AG04450 (cell line): ENCODE measurements at regions not wholly inside any gene's neighbourhood (a gene's known extent, or its start where the extent isn't known, plus 50 kb on each side); places are given as distances from the start of the nearest gene placed in this dataset.

Experiments
- CTCF ChIA-PET: fragments of 300-600, 350-600 bp; formaldehyde crosslinking; extraction: SDS; loops from one replicate; lab custom pipeline; 2022; ENCODE audit warnings: antibody characterized with exemption, inconsistent platforms; lab: Charles Lee
- POLR2A ChIA-PET: fragments of 350-600 bp; formaldehyde crosslinking; extraction: SDS; loops from one replicate; lab custom pipeline; 2021; ENCODE audit warnings: antibody characterized with exemption, inconsistent platforms; lab: Yijun Ruan, JAX
- DNase-seq: peaks from one replicate; pipeline ENCODE4 v3.0.0-alpha.2; 2011; ENCODE audit warnings: low read depth, low spot score
- H3K27ac ChIP-seq: one replicate; pipeline ENCODE4 v1.5.1; 2012; ENCODE audit warnings: low read depth, low read length, control low read depth
- H3K27me3 ChIP-seq: one replicate; pipeline ENCODE4 v1.6.0; 2012; ENCODE audit warnings: low read length; ENCODE audit not compliant: control insufficient read depth, insufficient read depth
- H3K4me3 ChIP-seq: 2 replicates; pipeline ENCODE4 v1.5.1; 2011; ENCODE audit warnings: mild to moderate bottlenecking, low read depth, low read length, control low read depth
- H3K9me3 ChIP-seq: 2 replicates; pipeline ENCODE4 v1.5.1; 2012; ENCODE audit warnings: low read length; ENCODE audit not compliant: control insufficient read depth, insufficient read depth
- TF ChIP-seq, protein P1 (sequence below): IDR thresholded peaks from 2 replicates; pipeline ENCODE4 v1.5.1; 2011; ENCODE audit warnings: low read depth, low read length, control low read depth, inconsistent platforms

DNA sequence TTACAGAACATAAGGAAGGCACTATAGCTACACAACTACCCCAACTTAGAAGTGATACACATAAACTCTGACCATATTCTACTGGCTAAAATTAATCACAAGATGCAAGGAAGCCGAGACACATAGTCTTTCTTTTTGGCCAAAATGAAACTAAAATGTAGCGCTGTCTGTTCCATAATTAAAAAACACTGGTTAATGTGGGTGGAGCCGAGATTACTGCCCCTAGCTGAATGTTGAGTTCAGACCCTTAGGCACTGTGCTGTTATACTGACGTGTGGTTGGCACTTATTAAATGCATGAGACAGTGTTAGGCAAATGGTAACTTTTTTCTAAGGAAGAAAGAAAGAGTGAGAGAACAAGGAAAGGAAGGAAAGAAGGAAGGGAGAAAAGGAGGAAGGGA, 254.6 kb upstream of the RND3 start:
- TF ChIP-seq, protein P1, sequence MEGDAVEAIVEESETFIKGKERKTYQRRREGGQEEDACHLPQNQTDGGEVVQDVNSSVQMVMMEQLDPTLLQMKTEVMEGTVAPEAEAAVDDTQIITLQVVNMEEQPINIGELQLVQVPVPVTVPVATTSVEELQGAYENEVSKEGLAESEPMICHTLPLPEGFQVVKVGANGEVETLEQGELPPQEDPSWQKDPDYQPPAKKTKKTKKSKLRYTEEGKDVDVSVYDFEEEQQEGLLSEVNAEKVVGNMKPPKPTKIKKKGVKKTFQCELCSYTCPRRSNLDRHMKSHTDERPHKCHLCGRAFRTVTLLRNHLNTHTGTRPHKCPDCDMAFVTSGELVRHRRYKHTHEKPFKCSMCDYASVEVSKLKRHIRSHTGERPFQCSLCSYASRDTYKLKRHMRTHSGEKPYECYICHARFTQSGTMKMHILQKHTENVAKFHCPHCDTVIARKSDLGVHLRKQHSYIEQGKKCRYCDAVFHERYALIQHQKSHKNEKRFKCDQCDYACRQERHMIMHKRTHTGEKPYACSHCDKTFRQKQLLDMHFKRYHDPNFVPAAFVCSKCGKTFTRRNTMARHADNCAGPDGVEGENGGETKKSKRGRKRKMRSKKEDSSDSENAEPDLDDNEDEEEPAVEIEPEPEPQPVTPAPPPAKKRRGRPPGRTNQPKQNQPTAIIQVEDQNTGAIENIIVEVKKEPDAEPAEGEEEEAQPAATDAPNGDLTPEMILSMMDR, result no peak
- POLR2A ChIA-PET, result no interaction called here
- Histone ChIP-seq H3K27ac (no peak overlapping the region), H3K4me3 (no peak overlapping the region), H3K27me3 (no peaks in the 10 kb centered on the region), H3K9me3 (no peaks in the 10 kb centered on the region)
- no peak for DNase-seq
- CTCF ChIA-PET, result no interaction called here

DNA sequence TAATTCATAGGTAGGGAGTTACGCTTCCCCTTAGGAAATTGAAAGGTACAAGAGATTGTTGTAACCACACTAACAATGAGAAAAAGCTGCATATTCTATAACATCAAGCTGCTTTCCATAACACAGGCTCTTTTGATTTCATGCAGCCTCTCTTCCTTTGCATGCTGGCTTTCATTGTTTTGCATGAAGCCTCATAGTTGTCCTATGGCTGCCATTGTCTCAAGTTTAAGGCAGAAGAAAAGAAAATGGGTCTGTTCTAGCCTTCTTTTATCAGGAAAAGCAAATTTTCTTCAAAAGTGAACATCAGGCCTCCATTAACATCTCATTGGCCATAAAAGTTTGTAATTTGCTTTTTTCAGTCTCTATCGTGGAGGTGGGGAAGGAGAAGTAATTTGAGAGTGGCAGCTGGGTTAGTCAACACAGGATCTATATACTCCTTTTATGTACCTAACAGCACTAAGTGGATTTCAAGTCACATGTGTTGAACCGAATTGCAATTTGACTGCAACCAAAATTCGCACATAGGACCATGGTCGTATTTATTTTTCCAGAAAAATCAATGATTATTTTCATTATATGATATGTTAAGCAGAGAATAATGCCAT, 248.5 kb upstream of the RND3 start:
- Histone ChIP-seq H3K9me3 (no peaks in the 10 kb centered on the region), H3K27me3 (no peaks in the 10 kb centered on the region), H3K4me3 (no peak overlapping the region), H3K27ac (no peak overlapping the region)
- POLR2A ChIA-PET, result no interaction called here
- DNase-seq, result no peak
- CTCF ChIA-PET, result interaction anchor here (0.5 kb wide), 1 partner anchor 426 kb away, joined by 3 read pairs; no protein-coding TSS in a partner anchor
- TF ChIP-seq, protein P1, result no peak

- TF ChIP-seq, protein P1, result no peak
- no peak for DNase-seq
- no peaks in the 10 kb centered on the region for H3K27me3 ChIP-seq
- H3K9me3 ChIP-seq, result no peaks in the 10 kb centered on the region
- no peak overlapping the region for H3K4me3 ChIP-seq
- POLR2A ChIA-PET, result no interaction called here
- CTCF ChIA-PET, result interaction anchor here (0.7 to 1.5 kb wide), 2 partner anchors 13 to 19 kb away, joined by 3 to 4 read pairs; no protein-coding TSS in a partner anchor
- H3K27ac ChIP-seq, result no peak overlapping the region
These were observed 245.7 kb upstream of the RND3 start for GRCh38 chr2:150733051-150733618.

DNA sequence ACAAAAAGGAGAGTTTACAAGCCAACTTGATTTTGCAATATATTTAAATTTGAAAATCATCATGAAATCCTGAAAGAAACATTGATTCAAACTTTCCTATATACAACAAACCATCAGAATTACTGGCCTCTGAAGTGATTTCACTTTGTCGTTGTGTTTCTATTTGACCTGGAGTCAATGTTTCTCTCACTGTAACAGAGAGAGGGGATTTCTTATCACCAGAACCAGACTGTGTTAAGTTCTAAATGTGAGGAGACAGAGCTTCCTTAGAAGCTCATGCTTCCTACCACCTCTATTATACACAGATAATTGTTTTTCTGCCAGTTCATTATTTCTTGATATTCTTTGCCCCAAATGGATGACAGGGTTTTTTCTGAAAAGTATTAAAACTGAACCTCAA, 245.0 kb upstream of the RND3 start:
- Histone ChIP-seq H3K9me3 (no peaks in the 10 kb centered on the region), H3K27me3 (no peaks in the 10 kb centered on the region), H3K4me3 (no peak overlapping the region), H3K27ac (no peak overlapping the region)
- no peak for DNase-seq
- CTCF ChIA-PET, result interaction anchor here (0.7 kb wide), 1 partner anchor 14 kb away, joined by 3 read pairs; no protein-coding TSS in a partner anchor
- TF ChIP-seq, protein P1, result no peak
- POLR2A ChIA-PET, result no interaction called here

DNA sequence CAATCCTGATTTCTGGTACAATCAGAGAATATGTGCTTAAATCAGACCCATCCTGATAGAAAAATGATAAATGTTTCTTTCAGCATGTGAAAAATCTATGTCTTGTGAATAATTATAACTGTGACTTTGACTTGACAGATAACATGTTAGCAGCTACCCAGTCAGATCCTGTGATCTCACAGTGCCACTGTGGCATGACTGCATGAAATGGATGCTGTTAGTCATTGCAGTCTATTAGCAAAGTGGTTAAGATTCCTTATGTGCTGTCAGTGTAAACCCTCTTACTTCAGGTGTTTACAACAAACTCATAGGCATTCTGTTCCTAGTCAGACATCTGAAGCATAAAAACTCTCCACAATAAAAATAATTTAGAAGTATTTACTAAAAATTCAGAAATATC, 244.6 kb upstream of the RND3 start:
- ChIA-PET POLR2A (no interaction called here), CTCF (no interaction called here)
- peak; percentile 24 for DNase-seq
- TF ChIP-seq, protein P1, result no peak
- Histone ChIP-seq H3K4me3 (no peak overlapping the region), H3K27ac (no peak overlapping the region), H3K27me3 (no peaks in the 10 kb centered on the region), H3K9me3 (no peaks in the 10 kb centered on the region)
